ENCODE measurements at regions not wholly inside any gene's neighbourhood (a gene's known extent, or its start where the extent isn't known, plus 50 kb on each side); places are given as distances from the start of the nearest gene placed in this dataset.

DNA sequence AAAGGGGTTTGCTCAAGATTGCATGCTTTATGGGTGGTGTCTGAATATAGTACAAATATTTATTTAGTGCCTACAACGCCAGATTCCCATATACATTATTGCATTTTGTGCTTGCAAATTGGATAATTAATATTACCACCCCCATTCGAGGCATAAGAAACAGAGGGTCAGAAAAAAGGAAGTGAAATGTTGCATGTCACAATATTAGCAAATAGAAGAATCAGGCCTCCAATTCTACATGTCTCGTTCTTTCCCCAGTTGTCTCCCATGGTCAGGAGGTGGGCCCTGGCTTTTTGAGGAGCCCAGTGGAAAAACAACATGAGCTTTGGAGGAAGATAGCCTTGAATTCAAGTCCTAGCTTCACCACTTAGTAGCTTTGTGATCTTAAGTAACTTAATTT lies 98.1 kb upstream of the CCDC112 start:
- no peak for DNase-seq
- no peak overlapping the region for H4K5ac ChIP-seq (ENCODE audit: insufficient read length, low read depth, low read length)

More for the DNA sequence above, 98.1 kb upstream of the CCDC112 start:
- no peaks in the 10 kb centered on the region for H3K4me1 ChIP-seq (ENCODE audit: insufficient read depth, low read length)
- no peaks in the 10 kb centered on the region for H3K79me2 ChIP-seq (ENCODE audit: insufficient read depth, low read length)
- no peaks in the 10 kb centered on the region for H3K23me2 ChIP-seq (ENCODE audit: insufficient read length, low read depth, low read length, poor library complexity, severe bottlenecking)
- H3K9ac ChIP-seq (ENCODE audit: extremely low read depth, insufficient read length, low read length) = no peak overlapping the region
- no peak overlapping the region for H4K8ac ChIP-seq (replicated peaks; ENCODE audit: insufficient read length, low read depth, low read length)
- Mint-ChIP-seq H3K4me3 (no peak overlapping the region), H3K4me1 (peaks cover 3% of the 10 kb centered on the region in 2 experiments; a peak in 3 of 4 replicates), H3K27ac (no peak overlapping the region), H3K36me3 (ENCODE audit: insufficient read depth in 1 of 3, low read depth in 3 of 3) (no peaks in the 10 kb centered on the region; a peak in 2 of 7 replicates), H3K9me3 (peaks cover 0 to 11% of the 10 kb centered on the region in 2 experiments; a peak in 2 of 5 replicates), H3K27me3 (ENCODE audit: low read depth) (no peaks in the 10 kb centered on the region)
- H3K79me1 ChIP-seq (ENCODE audit: insufficient read depth, low read depth, low read length, poor library complexity, severe bottlenecking) = no peaks in the 10 kb centered on the region
- no CpG with 5 or more reads among the region's 3 CpGs for WGBS (ENCODE audit: extremely low coverage, insufficient read length, low lambda C conversion rate)
- no peak overlapping the region for H3K4me2 ChIP-seq (ENCODE audit: insufficient read depth, insufficient read length, low read length)
- no peaks in the 10 kb centered on the region for H4K20me1 ChIP-seq (ENCODE audit: control insufficient read depth, insufficient read depth, insufficient read length)
- no peak overlapping the region for H2BK5ac ChIP-seq (ENCODE audit: insufficient read length, low read length)
- no peak overlapping the region for H3T11ph ChIP-seq (ENCODE audit: low read length)
- no peak overlapping the region for H2BK15ac ChIP-seq (ENCODE audit: low read depth, low read length)
- no peak overlapping the region for H2BK20ac ChIP-seq (ENCODE audit: low read depth, low read length, poor library complexity, severe bottlenecking)
- H3K9me3 ChIP-seq (ENCODE audit: control insufficient read depth, low read depth, low read length) = no peaks in the 10 kb centered on the region
- H3K18ac ChIP-seq (ENCODE audit: insufficient read length, low read depth, low read length) = no peak overlapping the region
- no peak overlapping the region for H2BK12ac ChIP-seq (ENCODE audit: insufficient read length, low read depth, low read length)
- H2BK120ac ChIP-seq (ENCODE audit: low read depth, low read length, poor library complexity, severe bottlenecking) = no peak overlapping the region
- no peak overlapping the region for H3K14ac ChIP-seq (ENCODE audit: insufficient read depth, low read length)
- H3K4ac ChIP-seq (ENCODE audit: low read depth, low read length) = no peak overlapping the region
- no peak overlapping the region for H3K23ac ChIP-seq (ENCODE audit: insufficient read length, low read depth, low read length)
- H3K27me3 ChIP-seq (ENCODE audit: insufficient read depth, low read length) = no peaks in the 10 kb centered on the region
- no peak for TF ChIP-seq CTCF (conservative IDR thresholded peaks at IDR 0.05)
- H2AFZ ChIP-seq (ENCODE audit: low read length) = no peak overlapping the region
- no peak overlapping the region for H3K56ac ChIP-seq (ENCODE audit: insufficient read length, low read depth, low read length)
- H3K27ac ChIP-seq (ENCODE audit: insufficient read length, low read depth, low read length) = no peak overlapping the region
- no peak overlapping the region for H2AK5ac ChIP-seq (ENCODE audit: insufficient read length, low read length)
- H4K91ac ChIP-seq (ENCODE audit: insufficient read length, low read depth, low read length) = no peak overlapping the region
